ENCODE measurements at regions not wholly inside any gene's neighbourhood (a gene's known extent, or its start where the extent isn't known, plus 50 kb on each side); places are given as distances from the start of the nearest gene placed in this dataset.

DNA sequence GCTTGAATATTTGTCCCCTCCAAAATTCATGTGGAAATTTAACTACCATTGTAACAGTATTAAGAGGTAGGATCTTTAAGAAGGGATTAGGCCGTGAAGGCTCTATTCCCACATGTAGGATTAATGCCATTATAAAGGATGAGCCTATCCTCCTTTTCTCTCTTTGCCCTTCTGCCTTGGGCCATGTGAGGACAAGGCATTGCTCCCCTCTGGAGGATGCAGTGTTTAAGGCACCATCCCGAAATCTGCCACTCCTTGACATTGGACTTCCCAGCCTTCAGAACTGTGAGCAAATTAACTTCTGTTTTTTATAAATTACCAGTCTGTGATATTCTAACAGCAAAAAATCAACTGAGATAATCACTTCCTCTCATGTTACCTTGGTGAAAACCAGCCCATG lies 124.4 kb downstream of the TOMM20 start:
- TF ChIP-seq EZH2phosphoT487 (IDR thresholded peaks at IDR 0.05; ENCODE audit: borderline replicate concordance, low read depth) (no peak), POLR2AphosphoS5 (IDR thresholded peaks at IDR 0.05; ENCODE audit: low read depth, low read length) (no peak), MEF2A (IDR thresholded peaks at IDR 0.05; ENCODE audit: borderline replicate concordance, low read depth) (no peak), EP300 (IDR thresholded peaks at IDR 0.05; ENCODE audit: borderline replicate concordance in 1 of 2, low read depth in 1 of 2, low read length in 1 of 2) (no peak), JUND (IDR thresholded peaks at IDR 0.05) (no peak), TCF12 (IDR thresholded peaks at IDR 0.05) (no peak), YY1 (IDR thresholded peaks at IDR 0.05; ENCODE audit: low read depth) (no peak), RCOR1 (IDR thresholded peaks at IDR 0.05; ENCODE audit: low read length) (no peak), TEAD4 (IDR thresholded peaks at IDR 0.05; ENCODE audit: borderline replicate concordance, insufficient read depth) (no peak), GATA2 (CRISPR knock-in tag; IDR thresholded peaks at IDR 0.05) (no peak), RAD21 (IDR thresholded peaks at IDR 0.05; ENCODE audit: low read length) (no peak)
- TF ChIP-seq, protein P1, sequence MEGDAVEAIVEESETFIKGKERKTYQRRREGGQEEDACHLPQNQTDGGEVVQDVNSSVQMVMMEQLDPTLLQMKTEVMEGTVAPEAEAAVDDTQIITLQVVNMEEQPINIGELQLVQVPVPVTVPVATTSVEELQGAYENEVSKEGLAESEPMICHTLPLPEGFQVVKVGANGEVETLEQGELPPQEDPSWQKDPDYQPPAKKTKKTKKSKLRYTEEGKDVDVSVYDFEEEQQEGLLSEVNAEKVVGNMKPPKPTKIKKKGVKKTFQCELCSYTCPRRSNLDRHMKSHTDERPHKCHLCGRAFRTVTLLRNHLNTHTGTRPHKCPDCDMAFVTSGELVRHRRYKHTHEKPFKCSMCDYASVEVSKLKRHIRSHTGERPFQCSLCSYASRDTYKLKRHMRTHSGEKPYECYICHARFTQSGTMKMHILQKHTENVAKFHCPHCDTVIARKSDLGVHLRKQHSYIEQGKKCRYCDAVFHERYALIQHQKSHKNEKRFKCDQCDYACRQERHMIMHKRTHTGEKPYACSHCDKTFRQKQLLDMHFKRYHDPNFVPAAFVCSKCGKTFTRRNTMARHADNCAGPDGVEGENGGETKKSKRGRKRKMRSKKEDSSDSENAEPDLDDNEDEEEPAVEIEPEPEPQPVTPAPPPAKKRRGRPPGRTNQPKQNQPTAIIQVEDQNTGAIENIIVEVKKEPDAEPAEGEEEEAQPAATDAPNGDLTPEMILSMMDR (IDR thresholded peaks at IDR 0.05): no peak
- TF ChIP-seq, protein P2, sequence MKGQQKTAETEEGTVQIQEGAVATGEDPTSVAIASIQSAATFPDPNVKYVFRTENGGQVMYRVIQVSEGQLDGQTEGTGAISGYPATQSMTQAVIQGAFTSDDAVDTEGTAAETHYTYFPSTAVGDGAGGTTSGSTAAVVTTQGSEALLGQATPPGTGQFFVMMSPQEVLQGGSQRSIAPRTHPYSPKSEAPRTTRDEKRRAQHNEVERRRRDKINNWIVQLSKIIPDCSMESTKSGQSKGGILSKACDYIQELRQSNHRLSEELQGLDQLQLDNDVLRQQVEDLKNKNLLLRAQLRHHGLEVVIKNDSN (IDR thresholded peaks at IDR 0.05; ENCODE audit: borderline replicate concordance, low read depth): no peak

Measured in SK-N-SH (cell line).